ENCODE measurements at regions not wholly inside any gene's neighbourhood (a gene's known extent, or its start where the extent isn't known, plus 50 kb on each side); places are given as distances from the start of the nearest gene placed in this dataset.

DNA sequence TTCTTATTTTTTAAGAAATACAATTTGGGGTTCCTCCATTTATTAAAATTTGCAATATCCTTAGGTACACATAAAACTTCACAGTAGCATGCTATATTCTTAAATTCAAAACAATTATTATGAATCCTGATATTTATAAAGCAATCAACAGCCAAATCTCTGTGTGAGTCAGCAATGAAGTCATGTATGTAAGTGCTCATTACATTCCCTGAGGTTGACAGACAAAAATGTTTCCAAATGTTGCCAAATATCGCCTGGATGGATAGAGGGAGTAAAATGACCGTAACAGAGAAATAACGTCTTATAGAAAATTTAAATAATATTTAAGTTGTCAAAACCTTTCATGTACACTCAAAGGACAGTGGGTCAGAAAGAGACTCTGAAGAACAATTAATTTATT is 220.0 kb downstream of the PCDH18 start:
- Histone ChIP-seq H3K4me1 (peaks cover 1% of the 10 kb centered on the region), H3K4me3 (no peak overlapping the region), H3K36me3 (no peaks in the 10 kb centered on the region), H3K9me3 (no peaks in the 10 kb centered on the region), H3K27me3 (no peaks in the 10 kb centered on the region), H3K27ac (no peak overlapping the region)
- intact Hi-C loops (cut with DNase I): no loop called here
- DNase-seq: no peak
- no peak for ATAC-seq
- TF ChIP-seq CTCF (IDR thresholded peaks at IDR 0.05): no peak

- Histone ChIP-seq H3K4me3 (no peak overlapping the region), H3K9me3 (no peaks in the 10 kb centered on the region), H3K27me3 (no peaks in the 10 kb centered on the region), H3K36me3 (no peaks in the 10 kb centered on the region), H3K4me1 (peaks cover 4% of the 10 kb centered on the region), H3K27ac (no peak overlapping the region)
- DNase-seq (no peak), ATAC-seq (no peak)
- intact Hi-C loops (cut with DNase I): no loop called here
- no peak for TF ChIP-seq CTCF (IDR thresholded peaks at IDR 0.05)
Measured at GRCh38 chr4:137310593-137311490, 221.5 kb downstream of the PCDH18 start.

- TF ChIP-seq CTCF (IDR thresholded peaks at IDR 0.05): no peak
- DNase-seq (no peak), ATAC-seq (no peak)
- no peaks in the 10 kb centered on the region for H3K9me3 ChIP-seq
- no peaks in the 10 kb centered on the region for H3K27me3 ChIP-seq
- peaks cover 4% of the 10 kb centered on the region for H3K4me1 ChIP-seq
- H3K36me3 ChIP-seq: no peaks in the 10 kb centered on the region
- H3K27ac ChIP-seq: no peak overlapping the region
- intact Hi-C loops (cut with DNase I): no loop called here
- no peak overlapping the region for H3K4me3 ChIP-seq
Measured at GRCh38 chr4:137310166-137310565, 222.1 kb downstream of the PCDH18 start.

- intact Hi-C loops (cut with DNase I): no loop called here
- no peak overlapping the region for H3K27ac ChIP-seq
- no peak for ATAC-seq
- peaks cover 4% of the 10 kb centered on the region for H3K4me1 ChIP-seq
- H3K9me3 ChIP-seq: no peaks in the 10 kb centered on the region
- no peaks in the 10 kb centered on the region for H3K27me3 ChIP-seq
- DNase-seq: no peak
- no peaks in the 10 kb centered on the region for H3K36me3 ChIP-seq
- TF ChIP-seq CTCF (IDR thresholded peaks at IDR 0.05): no peak
- H3K4me3 ChIP-seq: no peak overlapping the region
Measured at GRCh38 chr4:137309424-137309823, 222.9 kb downstream of the PCDH18 start.

DNA sequence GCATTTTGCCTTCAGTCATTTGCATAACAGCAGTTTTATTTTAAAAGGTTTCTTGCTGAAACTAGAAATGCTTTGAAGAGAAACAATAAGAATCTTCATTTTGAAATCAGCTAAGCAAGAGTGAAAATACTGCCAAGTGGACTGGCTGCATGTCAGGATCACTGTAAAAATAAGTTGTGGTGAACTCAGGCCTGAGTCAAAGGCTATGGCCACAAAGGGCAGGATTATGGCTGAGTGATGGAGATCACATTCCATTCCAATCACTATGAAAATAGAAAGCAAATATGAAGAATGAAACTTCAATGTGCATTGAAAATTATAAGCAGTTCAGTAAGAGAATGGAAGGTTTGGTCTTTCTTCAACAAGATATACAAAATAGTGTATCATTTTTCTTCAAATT is 224.5 kb downstream of the PCDH18 start:
- H3K9me3 ChIP-seq: no peaks in the 10 kb centered on the region
- no peak for TF ChIP-seq CTCF (IDR thresholded peaks at IDR 0.05)
- H3K4me1 ChIP-seq: peaks cover 4% of the 10 kb centered on the region
- ATAC-seq (no peak), DNase-seq (no peak)
- intact Hi-C loops (cut with DNase I): no loop called here
- no peaks in the 10 kb centered on the region for H3K36me3 ChIP-seq
- no peak overlapping the region for H3K27ac ChIP-seq
- H3K4me3 ChIP-seq: no peak overlapping the region
- H3K27me3 ChIP-seq: no peaks in the 10 kb centered on the region

All from upper lobe of right lung (tissue), 1 donor.